Vagina (tissue), 2 donors: ENCODE measurements at regions not wholly inside any gene's neighbourhood (a gene's known extent, or its start where the extent isn't known, plus 50 kb on each side); places are given as distances from the start of the nearest gene placed in this dataset.

Experiments
- CTCF ChIP-seq, 3 experiments: fragments of 450-650 bp in 2 of 3; fragments of 200-600 bp in 1 of 3; sonication (generic) in 1 of 3; IDR thresholded peaks; one replicate each; pipeline ENCODE4 v1.5.1; 2017 to 2019; ENCODE audit warnings: antibody characterized with exemption in 3 of 3, mild to moderate bottlenecking in 2 of 3, moderate library complexity in 2 of 3
- POLR2AphosphoS5 ChIP-seq, 2 donors: sonication (generic); formaldehyde crosslinking; IDR thresholded peaks; one replicate each; pipeline ENCODE4 v1.9.0; 2017; ENCODE audit warnings: antibody characterized with exemption in 2 of 2, mild to moderate bottlenecking in 2 of 2, low read depth in 1 of 2; ENCODE audit not compliant: insufficient read depth in 1 of 2

- no peak for TF ChIP-seq POLR2AphosphoS5 (IDR thresholded peaks at IDR 0.05; ENCODE audit: insufficient read depth in 1 of 2, low read depth in 1 of 2)
- TF ChIP-seq CTCF (IDR thresholded peaks at IDR 0.05), result no peak
Measured at GRCh38 chr6:98054453-98054852, 771.4 kb upstream of the MMS22L start.
